ENCODE measurements at regions not wholly inside any gene's neighbourhood (a gene's known extent, or its start where the extent isn't known, plus 50 kb on each side); places are given as distances from the start of the nearest gene placed in this dataset.

DNA sequence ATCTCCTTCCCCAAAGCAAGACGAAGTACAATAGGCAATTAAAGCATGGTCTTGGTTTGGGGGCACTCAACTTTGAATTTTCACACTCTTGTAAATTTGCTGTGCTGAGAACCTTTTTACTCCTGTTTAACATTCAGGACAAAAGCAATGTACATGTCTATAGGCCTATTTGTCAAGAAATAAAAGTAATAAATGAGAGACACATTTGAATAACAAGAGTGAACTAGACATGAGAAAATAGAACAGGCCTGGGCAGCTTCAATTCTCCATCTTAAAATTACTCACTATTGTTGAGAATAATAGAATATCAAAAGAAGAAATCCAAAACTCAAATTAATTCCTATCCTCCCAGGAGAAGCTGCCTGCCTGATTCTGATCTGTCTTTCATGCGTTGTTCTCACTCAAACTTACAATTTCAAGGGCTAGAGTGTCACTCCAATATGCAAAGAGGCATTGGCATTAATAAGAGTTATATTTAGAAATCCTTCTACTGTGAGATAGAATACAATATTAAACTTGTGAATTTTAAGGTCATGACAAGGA lies 192.9 kb upstream of the CCNG1 start:
- TF ChIP-seq, protein P1, sequence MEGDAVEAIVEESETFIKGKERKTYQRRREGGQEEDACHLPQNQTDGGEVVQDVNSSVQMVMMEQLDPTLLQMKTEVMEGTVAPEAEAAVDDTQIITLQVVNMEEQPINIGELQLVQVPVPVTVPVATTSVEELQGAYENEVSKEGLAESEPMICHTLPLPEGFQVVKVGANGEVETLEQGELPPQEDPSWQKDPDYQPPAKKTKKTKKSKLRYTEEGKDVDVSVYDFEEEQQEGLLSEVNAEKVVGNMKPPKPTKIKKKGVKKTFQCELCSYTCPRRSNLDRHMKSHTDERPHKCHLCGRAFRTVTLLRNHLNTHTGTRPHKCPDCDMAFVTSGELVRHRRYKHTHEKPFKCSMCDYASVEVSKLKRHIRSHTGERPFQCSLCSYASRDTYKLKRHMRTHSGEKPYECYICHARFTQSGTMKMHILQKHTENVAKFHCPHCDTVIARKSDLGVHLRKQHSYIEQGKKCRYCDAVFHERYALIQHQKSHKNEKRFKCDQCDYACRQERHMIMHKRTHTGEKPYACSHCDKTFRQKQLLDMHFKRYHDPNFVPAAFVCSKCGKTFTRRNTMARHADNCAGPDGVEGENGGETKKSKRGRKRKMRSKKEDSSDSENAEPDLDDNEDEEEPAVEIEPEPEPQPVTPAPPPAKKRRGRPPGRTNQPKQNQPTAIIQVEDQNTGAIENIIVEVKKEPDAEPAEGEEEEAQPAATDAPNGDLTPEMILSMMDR (IDR thresholded peaks at IDR 0.05), result no peak
- no peak for TF ChIP-seq POLR2A (IDR thresholded peaks at IDR 0.05)
- TF ChIP-seq EP300 (IDR thresholded peaks at IDR 0.05), result no peak
